Stimulated activated CD8-positive, alpha-beta memory T cell treated with anti-CD3 and anti-CD28 coated beads, Interleukin-2, amount 100 ng/mL, for 48 hours (primary cell): ENCODE measurements at regions not wholly inside any gene's neighbourhood (a gene's known extent, or its start where the extent isn't known, plus 50 kb on each side); places are given as distances from the start of the nearest gene placed in this dataset.
"Not testable (repeated sequence)": the region's sequence is repeated elsewhere in the genome, so short reads cannot be mapped to it uniquely, and the experiment has no call there.

ENCODE experiments used
- DNase-seq, 2 donors: peaks; one replicate each; pipeline ENCODE4 v3.0.0-alpha.2; 2020; ENCODE audit warnings: low read depth in 2 of 2

DNA sequence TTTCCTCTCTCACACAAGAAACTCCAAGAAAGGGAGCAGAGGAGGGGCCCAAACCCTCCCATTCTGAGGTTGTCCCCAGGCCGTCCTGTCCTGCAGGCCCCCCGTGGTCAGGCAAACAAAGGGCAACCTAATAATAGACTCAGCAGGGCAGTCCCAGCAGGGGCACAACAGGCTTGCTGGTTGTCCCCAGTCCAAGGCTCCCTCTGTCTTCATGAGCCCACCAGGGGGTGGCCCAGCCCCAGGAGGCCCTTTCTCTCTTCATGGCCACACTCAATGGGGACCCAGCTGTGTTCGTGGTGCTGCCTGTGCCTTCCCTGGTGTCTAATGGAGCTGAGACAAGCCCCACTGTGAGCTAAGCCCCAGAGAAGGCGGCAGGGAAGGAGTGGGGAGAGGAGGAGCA is 359.9 kb downstream of the ADGRD1 start:
- DNase-seq: no peak

DNA sequence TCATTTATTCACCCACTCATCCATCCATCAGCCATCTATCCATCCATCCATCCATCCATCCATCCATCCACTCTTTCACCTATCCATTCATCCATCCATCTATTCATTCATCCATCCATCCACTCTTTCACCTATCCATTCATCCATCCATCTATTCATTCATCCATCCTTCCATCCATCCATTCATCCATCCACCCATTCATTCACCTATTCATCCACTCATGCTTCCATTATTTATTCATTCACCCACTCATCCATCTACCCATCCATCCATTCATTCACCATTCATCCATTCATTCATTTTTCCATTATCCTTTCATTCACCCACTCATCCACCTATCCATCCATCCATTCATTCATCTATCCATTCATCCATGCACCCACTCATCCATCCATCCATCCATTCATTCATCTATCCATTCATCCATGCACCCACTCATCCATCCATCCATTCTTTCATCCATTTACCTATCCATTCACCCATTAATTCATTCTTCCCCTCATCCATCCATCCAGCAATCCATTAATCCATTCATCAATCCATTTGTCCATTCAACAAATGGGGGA is 360.9 kb downstream of the ADGRD1 start:
- DNase-seq: no peak

DNA sequence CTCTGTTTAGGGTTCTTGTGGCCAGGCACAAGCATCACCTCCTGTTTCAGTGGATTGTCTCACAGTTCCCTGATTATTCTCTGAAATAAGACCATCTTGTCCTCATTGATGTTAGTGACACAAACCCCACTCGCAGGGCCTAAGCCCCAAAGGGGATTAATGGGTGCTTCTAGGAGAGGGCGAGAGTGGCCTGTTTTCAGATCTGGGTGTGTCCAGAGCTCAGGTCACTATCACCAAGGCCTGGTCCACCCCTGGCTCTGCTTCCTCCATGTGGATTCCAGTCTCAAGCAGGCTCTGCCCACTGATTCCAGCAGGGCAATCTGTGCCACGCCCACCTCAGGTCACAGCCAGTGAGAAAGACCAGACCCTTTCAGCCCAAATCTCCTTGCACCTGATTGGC is 361.9 kb downstream of the ADGRD1 start:
- no peak for DNase-seq

DNA sequence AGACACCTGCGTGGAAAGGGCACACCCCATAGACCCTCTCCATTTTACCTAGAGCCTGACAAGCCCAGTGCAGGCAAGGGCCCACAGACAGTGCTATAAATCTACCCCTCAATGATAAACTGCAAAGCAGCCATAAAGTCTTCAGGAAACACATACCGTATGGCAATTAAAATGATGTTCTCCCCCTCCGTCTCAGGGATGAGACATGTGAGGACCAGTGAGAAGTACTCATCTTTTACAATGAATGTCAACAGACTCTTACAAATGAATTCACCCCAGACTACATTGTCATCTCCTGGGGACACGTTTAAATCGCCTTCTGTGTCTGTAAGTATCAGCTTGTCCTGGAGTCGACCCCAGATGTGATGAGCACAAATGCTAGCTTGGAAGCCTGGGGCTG is 362.7 kb downstream of the ADGRD1 start:
- no peak for DNase-seq

DNA sequence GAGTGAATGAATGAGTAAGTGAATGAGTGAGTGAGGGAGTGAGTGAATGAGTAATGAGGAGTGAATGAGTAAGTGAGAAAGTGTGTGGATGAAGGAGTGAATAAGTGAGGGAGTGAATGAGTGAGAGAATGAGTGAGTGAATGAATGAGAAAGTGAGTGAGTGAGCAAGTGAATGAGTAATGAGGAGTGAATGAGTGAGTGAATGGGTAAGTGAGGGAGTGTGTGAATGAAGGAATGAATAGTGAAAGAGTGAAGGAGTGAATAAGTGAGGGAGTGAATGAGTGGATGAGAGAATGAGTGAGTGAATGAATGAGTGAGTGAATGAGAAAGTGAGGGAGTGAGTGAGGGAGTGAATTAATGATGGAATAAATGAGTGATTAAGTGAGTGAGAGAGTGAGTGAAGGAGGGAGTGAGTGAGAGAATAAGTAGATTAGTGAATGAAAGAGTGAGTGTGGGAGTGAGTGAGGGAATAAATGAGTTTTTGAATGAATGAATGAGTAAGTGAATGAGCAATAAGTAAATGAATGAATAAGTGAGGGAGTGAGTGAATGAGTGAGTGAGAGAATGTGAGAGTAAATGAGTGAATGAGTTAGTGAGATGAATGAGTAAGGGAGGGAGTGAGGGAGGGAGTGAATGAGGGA is 364.5 kb downstream of the ADGRD1 start:
- DNase-seq: no peak

- no peak for DNase-seq
These were observed 368.3 kb downstream of the ADGRD1 start for GRCh38 chr12:131321988-131322387.

DNA sequence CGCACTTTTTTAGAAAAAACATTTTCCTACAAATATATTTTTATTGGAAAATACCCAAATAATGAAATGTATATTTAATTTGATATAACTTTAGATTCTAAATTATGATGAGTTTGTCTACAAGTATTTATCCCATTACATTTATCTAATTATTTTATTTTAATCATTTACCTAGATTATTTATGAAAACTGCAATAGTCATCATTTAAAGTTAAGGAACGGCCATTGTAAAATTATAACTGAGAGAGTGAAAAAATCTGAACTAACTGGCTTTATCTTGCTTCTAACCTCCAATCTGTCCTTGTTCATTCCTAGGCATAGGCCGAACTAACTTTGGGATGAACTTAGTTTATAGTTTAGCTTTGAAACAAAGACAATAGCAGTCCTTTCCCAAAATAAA is 368.8 kb downstream of the ADGRD1 start:
- DNase-seq: not testable (repeated sequence)

GRCh38 chr12:131323879-131324278 is 370.2 kb downstream of the ADGRD1 start:
- no peak for DNase-seq

GRCh38 chr12:131327521-131328488 is 374.1 kb downstream of the ADGRD1 start:
- DNase-seq: no peak

DNA sequence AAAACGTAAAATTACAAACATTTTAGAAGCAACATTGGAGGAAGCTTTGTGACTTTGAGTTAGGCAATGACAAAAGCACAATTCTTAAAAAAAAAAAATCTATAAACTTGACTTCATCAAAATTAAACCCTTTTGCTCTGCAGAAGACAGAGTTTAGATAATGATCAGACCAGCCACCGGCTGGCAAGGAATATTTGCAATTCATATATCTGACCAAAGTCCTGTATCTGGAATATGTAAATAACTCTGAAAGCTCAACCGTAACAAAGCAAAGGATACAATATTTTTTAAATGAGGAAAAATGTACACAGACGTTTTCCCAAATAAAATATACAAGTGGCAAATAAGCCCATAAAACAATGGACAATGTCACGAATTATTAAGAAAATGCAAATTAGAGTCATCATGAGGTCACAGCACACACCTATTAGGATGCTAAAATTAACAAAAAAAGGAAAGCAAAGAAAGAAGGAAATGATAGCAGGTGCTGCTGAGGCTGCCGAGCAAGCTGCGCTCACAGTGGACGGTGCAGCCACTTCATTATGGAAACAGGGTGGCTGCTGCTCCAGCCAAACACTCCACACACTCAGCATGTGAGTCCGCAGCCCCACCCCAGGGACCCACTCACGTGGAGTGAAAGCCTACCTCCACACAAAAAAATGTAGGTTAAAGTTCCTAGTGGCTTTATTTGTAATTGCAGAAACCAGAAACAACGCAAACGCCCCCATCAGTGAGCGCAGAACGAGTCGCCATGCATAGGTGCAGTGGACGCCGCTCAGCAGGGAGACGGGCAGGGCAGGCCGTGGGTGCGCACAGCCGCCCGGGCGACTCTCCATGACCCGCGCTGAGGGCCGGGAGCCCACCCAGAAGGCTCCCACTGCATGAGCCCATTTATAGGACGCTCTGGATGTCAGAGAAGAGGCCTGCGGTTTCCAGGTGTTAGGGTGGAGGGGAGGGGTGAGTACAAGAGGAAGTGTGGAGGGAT is 375.4 kb downstream of the ADGRD1 start:
- not testable (repeated sequence) for DNase-seq

DNA sequence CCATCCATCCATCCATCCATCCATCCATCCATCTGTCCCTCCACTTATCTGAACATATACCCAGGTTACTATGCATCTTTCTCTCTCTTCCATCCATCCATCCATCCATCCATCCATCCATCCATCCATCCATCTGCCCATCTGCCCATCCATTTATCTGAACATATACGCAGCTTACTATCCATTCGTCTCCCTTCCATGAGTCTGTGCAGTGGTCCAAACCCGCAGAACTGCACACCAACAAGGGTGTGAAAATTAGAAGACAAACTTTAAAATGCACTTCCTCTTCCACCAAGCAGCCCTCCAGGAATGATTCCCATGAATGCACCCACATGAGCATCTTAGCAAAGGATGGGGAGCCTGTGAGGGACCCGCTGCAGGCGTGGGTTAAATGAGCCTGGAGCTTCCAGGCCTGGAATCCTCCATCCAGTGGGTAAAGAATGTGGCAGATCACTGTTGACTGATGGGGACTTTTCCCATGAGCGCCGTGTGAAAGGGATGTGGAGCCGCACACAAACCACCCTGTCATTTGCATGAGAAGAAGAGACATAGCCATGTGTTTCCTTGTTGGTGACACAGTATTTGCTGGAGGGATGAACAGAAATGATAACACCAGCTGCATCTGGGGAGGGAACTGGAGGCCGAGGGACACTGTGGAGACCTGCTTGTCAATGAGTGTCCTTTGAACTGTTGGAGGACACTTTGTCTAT is 376.6 kb downstream of the ADGRD1 start:
- no peak for DNase-seq

GRCh38 chr12:131331148-131331750 is 377.5 kb downstream of the ADGRD1 start:
- DNase-seq: no peak

- no peak for DNase-seq
These were observed 378.5 kb downstream of the ADGRD1 start for GRCh38 chr12:131332224-131332623.

- no peak for DNase-seq
These were observed 377.8 kb upstream of the SFSWAP start for GRCh38 chr12:131333136-131333535.

DNA sequence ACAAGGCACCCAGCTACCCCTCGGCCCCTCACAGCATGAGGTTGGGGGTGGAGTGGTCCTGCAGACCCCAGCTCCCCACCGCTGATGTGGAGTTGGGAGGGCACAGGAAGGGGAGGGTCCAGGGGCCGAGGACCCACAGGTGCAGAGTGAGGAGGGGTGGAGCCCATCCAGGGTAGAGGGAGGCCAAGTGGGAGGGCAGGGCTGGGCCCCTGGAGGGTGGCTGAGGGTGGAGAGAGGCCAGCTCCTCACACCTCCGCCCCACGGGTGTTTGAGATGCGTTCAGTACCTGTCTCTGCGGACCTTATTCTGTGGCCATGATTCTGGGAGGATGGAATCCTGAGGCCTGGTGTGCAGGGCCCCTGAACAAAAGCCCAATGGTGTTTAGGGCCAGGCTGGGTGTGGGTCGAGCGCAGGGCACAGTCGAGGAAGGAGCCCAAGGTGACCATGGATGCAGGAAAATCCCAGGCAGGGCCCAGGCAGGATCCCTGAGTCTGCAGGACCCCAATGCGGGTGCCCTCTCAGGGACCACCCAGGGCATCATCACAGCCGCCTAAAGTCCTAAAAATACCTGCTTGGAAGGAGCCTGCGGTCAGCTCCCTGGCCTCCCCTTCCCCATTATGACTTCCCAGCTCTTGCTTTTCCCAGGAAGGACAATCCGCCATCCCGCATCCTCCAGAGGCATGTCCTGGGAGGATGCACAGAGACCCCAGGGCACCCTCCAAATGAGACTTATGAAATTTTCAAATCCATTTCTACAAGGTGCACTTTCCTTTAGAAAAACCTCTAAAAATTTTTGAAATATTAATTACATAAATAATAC is 377.1 kb upstream of the SFSWAP start:
- DNase-seq: no peak

GRCh38 chr12:131334835-131335234 is 376.1 kb upstream of the SFSWAP start:
- DNase-seq: no peak

DNA sequence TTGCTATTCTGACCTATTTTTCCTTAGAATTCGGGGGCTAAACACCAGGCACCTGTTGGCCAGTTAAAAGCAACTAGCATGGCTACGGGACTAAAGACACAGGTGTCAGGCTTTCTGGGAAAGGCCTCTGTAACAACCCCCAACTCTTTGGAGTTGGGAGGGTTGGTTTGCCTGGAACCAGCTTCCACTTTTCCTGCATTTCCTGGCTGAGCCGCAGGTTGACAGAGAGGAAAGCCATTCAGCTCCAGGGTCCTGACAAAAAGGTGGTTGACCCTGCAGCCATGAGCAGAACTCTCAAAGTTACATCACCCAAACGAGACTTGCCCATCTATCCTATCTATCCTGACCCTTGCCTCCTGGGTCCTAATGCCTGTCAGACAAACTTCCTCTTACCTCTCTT is 375.4 kb upstream of the SFSWAP start:
- DNase-seq: no peak

DNA sequence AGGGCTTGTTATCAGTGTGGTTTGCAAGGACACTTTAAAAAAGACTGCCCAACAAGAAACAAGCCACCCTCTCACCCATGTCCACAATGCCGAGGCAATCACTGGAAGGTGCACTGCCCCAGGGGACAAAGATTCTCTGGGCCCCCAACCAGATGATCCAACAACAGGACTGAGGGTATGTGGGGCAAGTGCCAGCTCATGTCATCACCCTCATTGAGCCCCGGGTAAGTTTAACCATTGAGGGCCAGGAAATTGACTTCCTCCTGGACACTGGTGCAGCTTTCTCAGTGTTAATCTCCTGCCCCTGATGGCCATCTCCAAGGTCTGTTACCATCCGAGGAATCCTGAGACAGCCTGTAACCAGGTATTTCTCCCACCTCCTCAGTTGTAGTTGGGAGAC is 373.0 kb upstream of the SFSWAP start:
- DNase-seq: not testable (repeated sequence)

- no peak for DNase-seq
These were observed 370.2 kb upstream of the SFSWAP start for GRCh38 chr12:131340616-131341210.
